Stomach (tissue), 4 donors: ENCODE measurements at regions not wholly inside any gene's neighbourhood (a gene's known extent, or its start where the extent isn't known, plus 50 kb on each side); places are given as distances from the start of the nearest gene placed in this dataset.

ENCODE experiments used
- CTCF ChIP-seq, 7 experiments: fragments of 450-650 bp in 4 of 7; fragments of 200-600 bp in 3 of 7; sonication (generic) in 3 of 7; IDR thresholded peaks; one replicate each; pipeline ENCODE4 v1.5.1; 2016 to 2019; ENCODE audit warnings: antibody characterized with exemption in 7 of 7, control low read depth in 2 of 7, mild to moderate bottlenecking in 1 of 7
- EP300 ChIP-seq: sonication (generic); formaldehyde crosslinking; IDR thresholded peaks from one replicate; pipeline ENCODE4 v1.6.1; 2017; ENCODE audit warnings: antibody characterized with exemption
- POLR2A ChIP-seq, 4 donors: fragments of 450-650 bp; IDR thresholded peaks; one replicate each; pipeline ENCODE4 v1.6.1; 2016; ENCODE audit warnings: antibody characterized with exemption in 4 of 4, control low read depth in 2 of 4, mild to moderate bottlenecking in 1 of 4, moderate library complexity in 1 of 4
- POLR2AphosphoS5 ChIP-seq, 3 donors: sonication (generic); formaldehyde crosslinking; IDR thresholded peaks; one replicate each; pipeline ENCODE4 v1.6.1; 2016; ENCODE audit warnings: antibody characterized with exemption in 3 of 3

- TF ChIP-seq EP300, result no peak
- no peak for TF ChIP-seq POLR2A (IDR thresholded peaks at IDR 0.05)
- no peak for TF ChIP-seq CTCF (IDR thresholded peaks at IDR 0.05)
- TF ChIP-seq POLR2AphosphoS5 (IDR thresholded peaks at IDR 0.05), result no peak
Observed at GRCh38 chr6:45743028-45743615, 272.5 kb downstream of the CLIC5 start.
